ENCODE measurements at regions not wholly inside any gene's neighbourhood (a gene's known extent, or its start where the extent isn't known, plus 50 kb on each side); places are given as distances from the start of the nearest gene placed in this dataset.

- H3K27ac Mint-ChIP-seq, result no peak overlapping the region
- H3K36me3 Mint-ChIP-seq (ENCODE audit: insufficient read depth), result no peaks in the 10 kb centered on the region
- DNase-seq (ENCODE audit: low spot score, unreplicated experiment), result no peak
- peaks cover 3% of the 10 kb centered on the region for H3K4me1 Mint-ChIP-seq (ENCODE audit: low read depth)
- TF ChIP-seq CTCF (IDR thresholded peaks at IDR 0.05; ENCODE audit: unreplicated experiment), result no peak
- peaks cover 19% of the 10 kb centered on the region for H3K27me3 Mint-ChIP-seq
- no peaks in the 10 kb centered on the region for H3K9me3 Mint-ChIP-seq (ENCODE audit: low read depth)
- no peak overlapping the region for H3K4me3 Mint-ChIP-seq (ENCODE audit: low read depth)
Measured at GRCh38 chr10:69729326-69730048, 72.2 kb upstream of the COL13A1 start.

GRCh38 chr10:69730251-69731156, 71.2 kb upstream of the COL13A1 start:
- Mint-ChIP-seq H3K9me3 (ENCODE audit: low read depth) (no peaks in the 10 kb centered on the region), H3K27me3 (peaks cover 15% of the 10 kb centered on the region), H3K36me3 (ENCODE audit: insufficient read depth) (no peaks in the 10 kb centered on the region), H3K27ac (no peak overlapping the region), H3K4me3 (ENCODE audit: low read depth) (no peak overlapping the region), H3K4me1 (ENCODE audit: low read depth) (peaks cover 3% of the 10 kb centered on the region)
- no peak for DNase-seq (ENCODE audit: low spot score, unreplicated experiment)
- no peak for TF ChIP-seq CTCF (IDR thresholded peaks at IDR 0.05; ENCODE audit: unreplicated experiment)

GRCh38 chr10:69731184-69731583, 70.5 kb upstream of the COL13A1 start:
- Mint-ChIP-seq H3K27me3 (peaks cover 10% of the 10 kb centered on the region), H3K9me3 (ENCODE audit: low read depth) (no peaks in the 10 kb centered on the region)
- no peak for TF ChIP-seq CTCF (IDR thresholded peaks at IDR 0.05; ENCODE audit: unreplicated experiment)

GRCh38 chr10:69731698-69732097, 70.0 kb upstream of the COL13A1 start:
- Mint-ChIP-seq H3K9me3 (ENCODE audit: low read depth) (no peaks in the 10 kb centered on the region), H3K27me3 (peaks cover 6% of the 10 kb centered on the region), H3K4me3 (ENCODE audit: low read depth) (no peak overlapping the region), H3K36me3 (ENCODE audit: insufficient read depth) (no peaks in the 10 kb centered on the region), H3K4me1 (ENCODE audit: low read depth) (peaks cover 3% of the 10 kb centered on the region), H3K27ac (no peak overlapping the region)
- DNase-seq (ENCODE audit: low spot score, unreplicated experiment), result no peak
- no peak for TF ChIP-seq CTCF (IDR thresholded peaks at IDR 0.05; ENCODE audit: unreplicated experiment)

More at GRCh38 chr10:69731184-69731583, 70.5 kb upstream of the COL13A1 start:
- no peaks in the 10 kb centered on the region for H3K36me3 Mint-ChIP-seq (ENCODE audit: insufficient read depth)
- H3K4me3 Mint-ChIP-seq (ENCODE audit: low read depth), result no peak overlapping the region
- H3K4me1 Mint-ChIP-seq (ENCODE audit: low read depth), result peaks cover 3% of the 10 kb centered on the region
- no peak overlapping the region for H3K27ac Mint-ChIP-seq
- DNase-seq (ENCODE audit: low spot score, unreplicated experiment), result no peak

GRCh38 chr10:69732147-69732825, 69.4 kb upstream of the COL13A1 start:
- Mint-ChIP-seq H3K27ac (no peak overlapping the region), H3K4me3 (ENCODE audit: low read depth) (no peak overlapping the region), H3K27me3 (peaks cover 6% of the 10 kb centered on the region), H3K36me3 (ENCODE audit: insufficient read depth) (no peaks in the 10 kb centered on the region), H3K9me3 (ENCODE audit: low read depth) (no peaks in the 10 kb centered on the region), H3K4me1 (ENCODE audit: low read depth) (peaks cover 3% of the 10 kb centered on the region)
- TF ChIP-seq CTCF (IDR thresholded peaks at IDR 0.05; ENCODE audit: unreplicated experiment), result no peak
- no peak for DNase-seq (ENCODE audit: low spot score, unreplicated experiment)

Data from progenitor cell of endocrine pancreas (in vitro differentiated cells).